AG08396 (cell line): ENCODE measurements at regions not wholly inside any gene's neighbourhood (a gene's known extent, or its start where the extent isn't known, plus 50 kb on each side); places are given as distances from the start of the nearest gene placed in this dataset.

ENCODE experiments used
- DNase-seq: peaks from one replicate; pipeline ENCODE4 v3.0.0; 2012; ENCODE audit warnings: low spot score, mixed read lengths

DNA sequence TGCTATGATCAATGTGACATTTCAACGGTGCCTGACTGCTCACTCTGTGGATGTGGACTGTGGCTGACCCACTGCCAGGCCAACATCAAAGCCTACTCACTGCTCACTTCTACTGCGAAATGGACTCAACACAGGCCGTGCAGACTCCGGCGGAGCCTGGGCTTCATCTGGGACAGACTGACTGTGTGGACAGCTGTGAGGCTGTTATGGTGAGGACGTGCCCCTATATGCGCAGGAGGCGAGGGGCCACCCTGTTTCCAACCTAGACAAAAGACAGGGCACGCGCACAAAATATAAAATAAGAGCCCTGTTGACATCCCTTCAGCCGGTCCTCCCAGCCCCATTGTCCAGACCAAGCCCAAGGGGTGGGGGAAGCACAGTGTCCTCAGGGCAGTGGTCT is 514.4 kb upstream of the RAB6C start:
- no peak for DNase-seq

DNA sequence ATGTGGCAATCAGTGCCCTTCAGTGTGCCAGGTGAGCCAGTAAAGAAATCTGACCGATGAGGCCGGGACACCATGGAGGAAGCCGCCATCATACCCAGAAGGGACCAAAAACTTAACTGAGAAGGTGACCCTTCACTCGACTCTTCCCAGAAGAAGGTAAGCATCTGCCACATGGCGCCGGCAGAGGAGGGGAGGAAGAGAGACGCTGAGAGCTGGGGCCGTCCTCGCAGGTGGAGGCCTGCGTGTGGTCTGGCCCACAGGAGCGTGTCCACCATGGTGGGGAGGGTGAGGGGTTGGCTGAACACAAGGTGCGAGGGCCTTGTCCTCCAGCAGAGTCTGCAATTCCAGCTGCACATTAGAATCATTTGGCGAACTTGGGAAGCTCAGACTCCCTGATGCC is 513.1 kb upstream of the RAB6C start:
- DNase-seq, result no peak

DNA sequence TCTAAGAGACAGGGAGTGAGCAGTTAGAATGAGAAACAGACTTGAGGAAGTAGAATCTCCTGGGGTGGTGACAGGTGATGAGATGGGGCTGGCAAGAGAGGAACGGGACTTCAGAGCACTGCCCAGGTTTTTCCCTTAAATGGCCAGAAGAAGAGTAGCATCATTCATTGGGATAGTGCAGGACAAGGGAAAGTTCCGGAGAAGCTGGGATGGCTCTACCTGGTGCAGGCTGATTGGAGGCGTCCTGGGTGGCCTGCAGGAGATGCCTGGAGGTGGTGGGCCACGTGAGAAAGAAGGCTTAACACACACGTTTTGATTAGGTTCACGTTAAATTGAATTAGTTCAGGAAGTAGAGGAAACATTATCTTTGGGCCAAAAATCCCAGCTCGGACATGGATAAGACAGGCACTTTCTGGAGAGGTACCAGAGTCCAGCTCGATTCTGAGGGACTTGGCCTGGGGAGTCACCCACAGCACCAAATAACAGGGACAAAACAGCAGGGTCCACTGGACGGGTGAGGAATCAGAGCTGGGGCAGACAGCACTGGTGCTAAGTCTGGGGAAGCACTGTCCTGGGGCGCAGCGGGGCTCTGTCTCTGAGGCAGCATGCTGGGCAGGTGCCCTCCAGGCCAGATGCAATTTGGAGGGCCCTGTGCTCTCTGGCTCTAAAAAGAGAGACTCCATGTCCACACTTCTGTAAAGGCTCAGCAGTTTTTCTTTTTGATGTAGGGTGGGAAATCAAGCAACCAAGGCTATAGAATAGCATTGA is 512.3 kb upstream of the RAB6C start:
- DNase-seq, result no peak

DNA sequence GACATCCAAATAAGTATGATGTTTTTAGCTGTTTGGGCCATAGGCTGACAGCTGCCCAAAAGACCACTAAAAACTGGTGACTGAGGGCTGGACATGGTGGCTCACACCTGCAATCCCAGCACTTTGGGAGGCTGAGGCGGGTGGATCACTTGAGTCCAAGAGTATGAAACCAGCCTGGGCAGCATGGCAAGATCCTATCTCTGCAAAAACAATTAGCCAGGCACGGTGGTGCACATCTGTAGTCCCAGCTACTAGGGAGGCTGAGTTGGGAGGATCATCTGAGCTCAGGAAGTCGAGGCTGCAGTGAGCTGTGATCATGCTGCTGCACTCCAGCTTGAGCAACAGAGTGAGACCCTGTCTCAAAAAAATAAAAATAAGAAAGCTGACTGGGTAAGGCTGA is 511.5 kb upstream of the RAB6C start:
- DNase-seq, result no peak

DNA sequence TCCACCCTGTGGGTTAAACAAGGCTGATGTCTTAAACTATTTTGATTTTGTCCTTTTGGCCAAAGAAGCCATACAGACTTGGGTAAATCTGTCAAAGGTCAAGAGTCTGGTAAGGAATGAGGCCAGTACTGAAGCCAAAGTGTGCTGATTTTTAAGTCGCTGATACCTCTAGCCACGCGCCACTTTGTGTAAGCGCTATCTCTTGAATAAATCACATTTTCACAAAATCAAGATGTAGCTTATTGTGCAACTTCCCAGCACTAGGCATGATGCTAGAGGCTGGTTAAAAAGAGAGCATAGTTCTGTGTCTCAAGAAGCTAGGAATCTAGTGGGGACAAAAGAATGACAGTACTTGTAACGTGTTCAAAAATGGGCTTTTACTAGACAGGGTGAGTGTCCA is 510.6 kb upstream of the RAB6C start:
- DNase-seq, result no peak

DNA sequence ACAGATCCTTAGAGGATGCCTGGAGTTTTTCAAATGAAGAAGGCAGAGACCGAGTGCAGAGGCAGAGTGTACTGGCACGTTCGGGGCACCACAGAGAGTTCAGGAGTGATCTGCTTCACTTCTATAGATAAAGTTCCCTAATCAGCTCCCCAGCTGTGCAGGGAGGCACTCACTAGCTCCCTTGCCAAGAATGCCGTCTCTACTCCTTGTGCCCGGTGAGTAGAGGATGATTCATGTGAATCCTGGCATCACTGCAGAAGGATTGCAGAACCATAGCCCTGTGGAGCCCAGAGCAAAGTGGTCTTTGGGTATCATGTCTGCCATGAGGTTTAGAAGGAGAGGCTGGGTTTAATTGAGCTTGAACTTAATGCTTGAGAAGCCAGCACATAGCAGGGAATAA is 510.1 kb upstream of the RAB6C start:
- DNase-seq, result no peak

DNA sequence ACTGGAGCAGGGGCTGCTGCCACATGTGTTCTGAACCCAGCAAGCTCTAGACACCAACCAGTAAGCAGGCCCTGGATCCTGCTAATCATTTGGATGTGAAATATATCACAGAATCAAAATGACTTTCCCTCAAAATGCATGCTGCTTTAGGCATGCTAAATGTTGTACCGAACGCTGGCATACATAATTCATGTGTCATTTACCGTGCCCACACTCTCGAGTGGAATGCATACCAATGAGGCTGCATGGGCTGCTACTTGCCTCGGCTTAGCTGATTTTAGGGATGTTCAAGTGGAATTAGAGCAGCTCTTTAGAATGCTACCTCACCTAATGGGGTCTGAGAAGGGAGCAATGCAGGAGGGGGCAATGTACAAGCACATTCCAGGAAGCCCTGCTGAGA is 509.6 kb upstream of the RAB6C start:
- no peak for DNase-seq

DNA sequence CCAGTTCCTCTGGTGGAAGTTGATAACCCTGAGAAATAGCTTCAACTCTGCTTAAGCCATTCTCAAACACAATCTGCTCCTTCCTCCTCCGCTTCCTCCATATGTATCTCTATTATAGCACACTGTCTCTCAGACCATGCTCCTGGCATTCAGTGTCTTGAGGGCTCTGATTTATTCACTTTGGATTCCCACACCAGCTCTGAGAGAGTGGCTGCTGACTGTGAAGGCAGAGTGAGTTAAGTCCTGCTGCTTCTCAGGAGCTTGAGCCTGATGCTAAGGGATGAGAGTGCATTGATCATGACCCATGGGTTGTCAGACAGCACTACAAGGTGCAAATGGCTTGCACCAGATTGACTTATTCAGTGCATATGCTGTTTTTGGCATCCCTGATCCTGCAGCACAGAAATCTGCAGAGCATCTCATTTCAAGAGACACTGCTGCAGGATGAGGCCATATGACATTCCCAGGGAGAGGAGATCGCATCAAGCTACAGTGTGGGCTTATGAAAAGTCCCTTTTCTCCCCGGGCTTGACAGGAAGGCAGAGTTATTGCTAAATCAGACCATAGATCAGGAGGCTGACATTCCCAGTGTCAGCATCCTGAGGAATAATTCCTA is 500.5 kb upstream of the RAB6C start:
- no peak for DNase-seq

DNA sequence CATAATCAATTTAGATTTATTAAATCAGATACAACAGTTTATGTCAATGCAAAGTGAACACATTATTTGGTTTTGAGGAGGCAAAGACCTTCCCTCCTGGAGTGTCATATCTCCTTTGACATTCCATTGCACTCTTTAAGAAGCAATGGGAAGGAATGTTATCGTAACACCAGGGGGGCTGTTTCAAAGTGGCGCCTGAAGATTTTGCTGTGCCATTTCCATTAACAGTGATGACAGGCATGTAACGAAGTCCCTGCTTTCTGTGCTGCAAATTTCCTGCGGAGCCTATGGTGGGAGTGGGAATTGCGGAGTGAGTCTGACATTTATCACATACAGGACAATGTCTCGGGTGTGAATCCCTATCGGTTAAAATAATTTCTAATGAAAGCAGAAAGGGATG is 499.6 kb upstream of the RAB6C start:
- no peak for DNase-seq

DNA sequence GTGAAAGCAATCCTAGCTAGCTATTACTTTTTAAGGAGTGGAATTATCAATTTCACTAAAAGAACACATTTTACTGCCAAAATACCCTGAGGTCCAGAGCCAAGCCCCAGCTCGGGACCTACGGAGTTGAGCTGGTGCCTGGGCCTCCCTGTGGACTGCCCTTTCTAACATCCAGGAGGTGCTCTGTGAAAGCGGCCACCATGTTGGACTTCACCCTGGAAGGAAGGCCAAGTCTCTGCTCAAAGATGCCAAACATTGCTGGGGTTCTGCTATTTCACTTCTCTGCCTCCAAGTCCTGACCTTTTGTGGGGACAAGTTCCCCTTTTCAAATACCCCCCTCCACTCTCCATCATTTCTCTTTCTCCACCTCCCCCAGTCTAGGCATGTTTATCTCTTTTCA is 498.7 kb upstream of the RAB6C start:
- DNase-seq, result no peak

DNA sequence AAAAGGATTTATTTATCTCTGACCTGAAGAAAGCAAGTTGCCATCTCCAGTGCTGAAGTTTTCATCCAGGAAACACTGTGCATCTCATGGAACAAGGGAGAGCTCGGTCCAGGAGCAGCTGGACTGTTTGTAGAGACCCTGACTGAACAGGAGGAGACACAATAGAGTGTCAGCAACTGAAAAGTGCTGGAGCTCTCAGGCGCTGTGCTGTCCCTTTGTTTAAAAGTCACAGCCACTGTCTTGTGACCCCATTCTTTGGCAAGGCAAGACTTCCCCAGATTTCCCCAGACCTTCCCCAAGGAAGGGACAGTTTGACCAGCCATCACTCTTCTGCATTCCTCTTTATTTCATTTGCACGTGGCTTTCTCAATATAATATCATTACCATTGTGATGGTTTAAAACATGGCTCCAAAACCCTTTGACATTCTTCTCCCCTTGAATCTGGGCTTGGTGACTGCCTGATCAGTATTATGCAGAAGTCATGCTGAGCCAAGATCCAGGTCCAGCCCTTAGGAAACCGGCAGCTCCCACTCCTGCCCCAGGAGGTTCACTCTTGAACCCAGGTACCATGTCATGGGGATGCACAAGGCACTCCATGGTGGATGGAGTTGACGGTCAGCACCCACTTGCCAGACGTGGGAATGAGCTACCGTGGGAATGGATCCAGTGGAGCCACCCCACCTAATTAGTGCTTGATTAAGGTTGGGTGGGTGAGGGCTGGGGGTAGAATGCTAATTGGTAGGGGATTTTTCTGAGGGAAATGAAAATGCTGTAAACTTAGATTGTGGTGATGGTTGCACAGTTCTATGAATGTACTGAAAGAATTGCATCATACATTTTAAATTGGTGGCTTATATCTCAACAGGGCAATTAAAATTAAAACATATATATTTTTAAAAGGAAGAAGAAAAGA is 497.9 kb upstream of the RAB6C start:
- DNase-seq, result no peak

DNA sequence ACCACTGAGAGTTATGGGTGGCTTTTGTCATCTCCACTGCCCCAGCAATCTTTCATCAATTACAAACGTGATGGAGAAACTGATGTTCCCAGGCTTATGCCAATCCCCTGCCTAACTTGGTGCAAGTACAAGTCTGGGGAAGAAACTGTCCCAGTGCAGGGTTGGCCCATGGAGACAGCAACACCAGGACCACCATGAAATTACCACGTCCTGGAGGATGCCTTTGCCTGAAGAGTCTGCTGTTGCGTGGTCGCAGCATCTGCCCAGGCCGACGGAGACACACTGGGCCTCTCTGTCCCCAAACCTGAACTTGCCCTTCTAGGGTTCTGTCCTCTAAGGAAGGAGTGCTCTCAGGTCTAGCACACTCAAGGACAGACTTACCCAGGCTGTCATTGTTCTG is 496.8 kb upstream of the RAB6C start:
- DNase-seq, result no peak

DNA sequence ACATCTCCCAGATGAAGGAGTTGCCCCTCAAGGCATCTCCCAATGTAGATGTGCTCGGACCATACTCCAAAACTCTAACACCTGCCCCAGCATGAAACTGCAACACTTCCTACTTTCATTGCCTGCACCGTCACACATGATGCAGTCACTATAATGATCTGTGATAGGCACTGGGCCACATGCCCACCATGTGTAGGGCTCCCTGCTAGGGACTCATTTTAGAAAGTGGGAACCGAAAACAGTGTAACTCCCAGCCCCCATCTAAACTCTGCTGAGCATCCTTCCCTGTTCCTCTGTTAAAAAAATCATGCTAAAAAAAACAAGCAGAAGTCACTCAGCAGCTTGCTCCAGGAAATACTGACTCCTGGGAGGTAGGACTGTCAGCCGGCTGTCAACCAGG is 496.1 kb upstream of the RAB6C start:
- no peak for DNase-seq

DNA sequence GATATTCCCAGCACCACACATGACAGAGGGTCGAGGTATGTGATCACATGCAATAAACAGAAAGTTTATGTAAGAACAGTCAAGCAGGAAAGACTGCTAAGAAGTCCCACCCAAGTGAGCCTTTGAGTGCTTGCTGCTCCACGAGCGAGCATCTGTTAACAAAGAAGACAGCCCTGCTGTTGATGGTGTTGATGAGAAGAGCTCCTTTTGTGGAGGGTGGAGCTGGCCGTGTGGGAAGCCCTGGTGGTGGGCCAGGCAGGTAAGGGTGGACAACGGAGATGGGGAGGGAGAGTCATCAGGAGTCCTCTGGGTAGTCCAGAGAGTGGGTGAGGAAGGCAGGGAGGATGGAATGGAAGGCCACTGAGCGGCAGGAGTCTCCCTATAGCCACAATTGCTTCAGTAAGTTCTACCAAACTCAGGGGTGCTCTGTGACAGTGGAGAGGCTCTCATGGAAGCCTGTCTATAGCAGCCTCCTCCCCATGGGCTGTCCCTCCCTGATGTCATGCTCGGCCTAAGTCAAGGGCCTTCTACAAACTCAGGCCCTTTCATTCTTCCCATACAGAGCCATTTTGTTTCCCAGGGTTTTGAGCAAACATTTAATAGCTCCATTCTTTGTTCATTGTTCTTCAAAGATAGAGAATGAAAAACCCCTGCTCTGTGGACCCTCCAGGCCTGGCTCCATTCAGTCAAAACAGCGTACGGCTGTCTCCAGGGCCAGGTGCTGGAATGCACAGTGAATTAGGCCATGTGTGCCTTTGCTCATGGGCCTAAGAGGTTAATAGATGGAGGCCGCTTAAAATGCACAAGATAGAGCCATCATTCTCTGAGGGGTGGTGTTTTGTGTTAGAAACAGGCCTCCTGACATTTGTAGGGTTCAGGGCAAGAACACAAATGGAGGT is 494.2 kb upstream of the RAB6C start:
- no peak for DNase-seq

DNA sequence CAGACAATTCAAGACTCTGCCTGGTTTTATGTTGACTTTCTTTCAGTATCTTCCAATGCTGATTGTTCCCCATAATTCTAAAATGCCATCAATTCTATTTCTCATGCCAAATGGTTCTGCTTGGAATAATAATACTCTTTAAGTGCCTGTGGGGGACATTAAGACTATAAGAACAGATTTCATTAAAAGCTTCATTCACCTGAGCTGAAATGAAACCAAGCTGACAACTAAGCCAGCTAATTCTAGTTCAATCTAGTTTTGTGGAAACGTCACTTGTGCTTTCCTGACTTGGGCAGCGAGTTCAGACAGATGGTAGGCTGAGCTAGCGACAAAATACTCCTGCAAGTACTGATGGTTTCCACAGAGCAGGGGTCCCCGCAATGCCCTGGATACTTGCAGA is 491.1 kb upstream of the RAB6C start:
- no peak for DNase-seq

DNA sequence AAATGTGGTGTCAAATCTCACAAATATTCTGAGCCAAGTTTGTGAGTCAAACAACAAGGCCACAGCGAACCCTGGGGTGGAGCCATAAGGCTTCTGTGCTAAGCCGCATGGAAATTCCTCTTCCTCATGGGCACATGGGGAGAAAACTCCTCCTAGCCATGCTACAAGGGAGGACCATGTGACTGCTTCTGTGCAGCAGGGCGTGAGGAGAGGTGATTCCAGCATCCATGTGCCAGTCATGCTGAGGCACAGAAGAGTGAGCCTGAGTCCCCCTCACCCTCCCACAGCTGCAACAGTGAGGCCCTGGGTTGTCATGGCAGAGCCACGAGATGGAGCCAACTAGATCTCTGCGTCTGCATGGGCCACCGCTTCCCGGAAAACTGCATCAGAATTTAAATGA is 488.8 kb upstream of the RAB6C start:
- no peak for DNase-seq

DNA sequence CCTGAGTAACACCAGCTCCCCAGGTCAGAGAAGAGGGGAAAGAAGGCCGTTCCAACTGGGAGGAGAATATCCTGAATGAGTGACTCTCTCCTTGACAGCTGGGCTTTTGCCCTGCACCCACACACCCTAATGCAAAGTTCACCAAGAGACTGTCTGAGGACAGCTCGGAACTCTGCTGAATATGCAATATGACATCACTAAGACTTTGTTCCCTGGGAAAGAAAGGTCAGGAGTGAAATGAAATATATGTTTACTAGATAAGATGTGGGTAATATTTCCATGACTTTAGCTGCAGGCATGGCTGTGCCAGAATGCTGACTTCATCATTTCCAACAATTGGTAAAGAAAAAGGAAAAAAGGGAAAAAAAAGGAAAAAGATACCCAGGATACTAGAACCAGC is 488.2 kb upstream of the RAB6C start:
- DNase-seq, result no peak

DNA sequence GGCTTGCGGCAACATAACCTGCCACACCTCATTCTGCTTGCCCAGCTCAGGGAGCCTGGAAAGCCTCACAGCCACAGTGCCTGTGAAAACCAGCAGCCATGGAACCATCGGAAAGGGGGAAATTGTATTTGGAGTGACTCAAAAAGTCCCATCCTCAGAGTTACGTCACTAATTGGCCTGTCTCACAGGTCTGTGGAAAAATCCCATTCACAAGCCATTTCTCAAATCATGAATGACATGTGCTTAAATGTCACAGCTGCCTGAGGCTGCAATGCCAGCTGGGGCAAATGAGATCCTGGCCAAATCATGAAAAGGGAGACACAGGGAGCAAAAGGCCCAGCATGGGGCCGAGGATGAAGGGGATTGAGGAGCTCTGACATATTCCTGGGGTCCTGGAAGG is 486.9 kb upstream of the RAB6C start:
- DNase-seq, result no peak

DNA sequence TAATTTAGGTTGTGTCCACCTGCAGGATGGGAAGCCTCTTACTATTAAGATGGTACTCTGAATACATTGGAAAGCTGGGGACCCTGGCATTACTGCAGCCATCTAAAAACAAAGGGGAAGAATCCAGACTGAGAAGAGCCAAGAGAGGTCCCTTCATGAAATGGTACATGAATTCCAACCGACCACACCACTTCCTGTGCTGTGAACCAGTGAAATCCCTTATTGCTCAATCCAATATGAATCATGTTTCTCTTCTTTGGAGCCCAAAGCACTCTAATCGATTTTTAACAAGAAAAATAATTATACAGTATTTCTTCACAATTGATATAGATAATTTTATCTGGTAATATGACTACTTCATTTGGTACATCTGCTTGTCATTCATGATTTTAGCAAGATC is 479.7 kb upstream of the RAB6C start:
- DNase-seq, result no peak

DNA sequence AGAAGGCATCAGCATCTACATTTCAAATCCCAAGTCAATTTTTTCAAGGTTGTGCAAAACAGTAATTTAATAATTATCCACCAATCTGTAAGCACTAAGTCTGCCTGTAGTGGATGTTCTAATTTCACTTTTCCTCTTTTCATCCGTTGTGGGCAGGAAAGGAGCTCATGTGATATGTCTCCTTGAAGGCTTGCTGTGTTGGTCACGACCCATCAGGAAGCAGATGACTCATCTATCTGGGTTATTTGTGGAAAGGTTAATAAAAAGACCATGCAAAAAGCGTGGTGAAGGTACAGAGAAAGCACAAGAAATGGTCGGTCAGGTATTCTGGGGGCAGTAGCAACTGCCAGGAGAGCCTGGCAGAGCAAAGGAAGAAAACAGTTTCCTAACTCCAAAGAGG is 476.7 kb upstream of the RAB6C start:
- no peak for DNase-seq

DNA sequence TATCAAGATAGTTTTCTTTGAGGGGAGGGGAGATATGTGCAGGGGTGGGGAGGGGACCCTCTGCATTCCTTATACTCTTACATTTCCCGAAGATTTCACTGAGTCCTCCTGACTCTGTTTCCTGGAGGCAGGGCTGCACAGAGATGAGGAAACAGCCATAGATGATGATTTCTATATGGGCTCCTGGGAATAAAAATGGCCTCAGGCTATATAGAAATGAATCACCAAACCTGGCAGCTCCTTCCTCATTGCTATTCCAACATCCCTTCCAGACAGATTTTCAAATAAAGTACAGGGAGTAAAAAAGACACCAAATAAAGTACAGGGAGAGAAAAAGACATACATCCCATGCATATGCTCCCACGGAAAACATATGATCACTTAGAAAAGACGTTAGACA is 474.8 kb upstream of the RAB6C start:
- DNase-seq, result no peak

DNA sequence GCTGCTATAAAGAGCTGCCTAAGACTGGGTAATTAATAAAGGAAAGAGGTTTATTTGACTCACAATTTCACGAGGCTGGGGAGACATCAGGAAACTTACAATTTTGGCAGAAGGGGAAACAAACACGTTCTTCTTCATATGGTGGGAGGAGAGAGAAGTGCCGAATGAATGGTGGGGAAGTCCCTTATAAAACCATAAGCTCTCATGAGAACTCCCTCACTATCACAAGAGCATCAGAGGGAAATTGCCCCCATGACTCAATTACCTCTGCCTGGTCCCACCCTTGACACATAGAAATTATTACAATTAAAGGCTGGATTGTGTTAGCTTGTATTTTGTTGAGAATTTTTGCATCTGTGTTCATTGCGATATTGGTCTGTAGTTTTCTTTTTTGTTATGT is 460.5 kb upstream of the RAB6C start:
- no peak for DNase-seq
